GM06990 (cell line): ENCODE measurements at regions not wholly inside any gene's neighbourhood (a gene's known extent, or its start where the extent isn't known, plus 50 kb on each side); places are given as distances from the start of the nearest gene placed in this dataset.

Experiments
- DNase-seq: peaks from one replicate; pipeline ENCODE4 v3.0.0-alpha.2; 2011; ENCODE audit not compliant: insufficient read length; ENCODE audit errors: extremely low read depth
- H3K27me3 ChIP-seq: replicated peaks from 2 replicates; pipeline ENCODE4 v1.6.0; 2011; ENCODE audit warnings: low read length; ENCODE audit not compliant: control insufficient read depth, insufficient read depth
- H3K36me3 ChIP-seq: 2 replicates; pipeline ENCODE4 v1.5.1; 2011; ENCODE audit warnings: low read length; ENCODE audit not compliant: control insufficient read depth, insufficient read depth
- H3K4me3 ChIP-seq: replicated peaks from 2 replicates; pipeline ENCODE4 v1.5.1; 2011; ENCODE audit warnings: low read depth, mild to moderate bottlenecking, control low read depth, low read length
- TF ChIP-seq, protein P1 (sequence below): IDR thresholded peaks from 2 replicates; pipeline ENCODE4 v1.5.1; 2011; ENCODE audit warnings: low read length, control low read depth, mild to moderate bottlenecking, inconsistent platforms; ENCODE audit not compliant: insufficient read depth, poor library complexity, severe bottlenecking

- Histone ChIP-seq H3K36me3 (no peaks in the 10 kb centered on the region), H3K27me3 (no peaks in the 10 kb centered on the region), H3K4me3 (no peak overlapping the region)
- no peak for DNase-seq
- TF ChIP-seq, protein P1, sequence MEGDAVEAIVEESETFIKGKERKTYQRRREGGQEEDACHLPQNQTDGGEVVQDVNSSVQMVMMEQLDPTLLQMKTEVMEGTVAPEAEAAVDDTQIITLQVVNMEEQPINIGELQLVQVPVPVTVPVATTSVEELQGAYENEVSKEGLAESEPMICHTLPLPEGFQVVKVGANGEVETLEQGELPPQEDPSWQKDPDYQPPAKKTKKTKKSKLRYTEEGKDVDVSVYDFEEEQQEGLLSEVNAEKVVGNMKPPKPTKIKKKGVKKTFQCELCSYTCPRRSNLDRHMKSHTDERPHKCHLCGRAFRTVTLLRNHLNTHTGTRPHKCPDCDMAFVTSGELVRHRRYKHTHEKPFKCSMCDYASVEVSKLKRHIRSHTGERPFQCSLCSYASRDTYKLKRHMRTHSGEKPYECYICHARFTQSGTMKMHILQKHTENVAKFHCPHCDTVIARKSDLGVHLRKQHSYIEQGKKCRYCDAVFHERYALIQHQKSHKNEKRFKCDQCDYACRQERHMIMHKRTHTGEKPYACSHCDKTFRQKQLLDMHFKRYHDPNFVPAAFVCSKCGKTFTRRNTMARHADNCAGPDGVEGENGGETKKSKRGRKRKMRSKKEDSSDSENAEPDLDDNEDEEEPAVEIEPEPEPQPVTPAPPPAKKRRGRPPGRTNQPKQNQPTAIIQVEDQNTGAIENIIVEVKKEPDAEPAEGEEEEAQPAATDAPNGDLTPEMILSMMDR: no peak
Observed at GRCh38 chr9:27967210-27967609, 393.9 kb upstream of the C9orf72 start.

- no peak for DNase-seq
- TF ChIP-seq, protein P1: no peak
- H3K36me3 ChIP-seq: no peaks in the 10 kb centered on the region
Observed at GRCh38 chr9:27977931-27978330, 404.6 kb upstream of the C9orf72 start.

GRCh38 chr9:27985714-27986113 is 412.4 kb upstream of the C9orf72 start:
- TF ChIP-seq, protein P1: no peak
- no peak for DNase-seq
- H3K27me3 ChIP-seq: no peaks in the 10 kb centered on the region
- no peak overlapping the region for H3K4me3 ChIP-seq
- no peaks in the 10 kb centered on the region for H3K36me3 ChIP-seq

More at GRCh38 chr9:27977931-27978330, 404.6 kb upstream of the C9orf72 start:
- Histone ChIP-seq H3K4me3 (no peak overlapping the region), H3K27me3 (no peaks in the 10 kb centered on the region)

DNA sequence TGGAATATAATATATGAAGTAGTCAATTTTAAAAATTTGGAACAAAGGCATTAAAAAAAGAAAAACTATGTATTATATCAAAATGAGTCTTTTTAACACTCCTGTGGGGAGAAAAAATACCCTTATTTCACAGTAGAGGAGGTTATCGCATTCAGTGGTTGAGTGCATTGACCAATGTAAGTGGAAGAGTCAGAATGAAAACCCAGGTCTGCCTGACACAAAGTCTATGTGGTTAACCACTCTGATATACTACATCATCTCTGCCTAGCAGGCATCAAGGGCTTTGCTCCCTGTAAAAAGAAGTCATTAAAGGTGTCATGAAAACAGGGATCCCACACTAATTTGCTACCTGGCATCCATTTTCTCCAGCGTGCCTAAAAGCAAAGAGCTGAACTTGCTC is 417.2 kb upstream of the C9orf72 start:
- no peak overlapping the region for H3K4me3 ChIP-seq
- H3K36me3 ChIP-seq: no peaks in the 10 kb centered on the region
- TF ChIP-seq, protein P1: no peak
- no peak for DNase-seq
- H3K27me3 ChIP-seq: no peaks in the 10 kb centered on the region

DNA sequence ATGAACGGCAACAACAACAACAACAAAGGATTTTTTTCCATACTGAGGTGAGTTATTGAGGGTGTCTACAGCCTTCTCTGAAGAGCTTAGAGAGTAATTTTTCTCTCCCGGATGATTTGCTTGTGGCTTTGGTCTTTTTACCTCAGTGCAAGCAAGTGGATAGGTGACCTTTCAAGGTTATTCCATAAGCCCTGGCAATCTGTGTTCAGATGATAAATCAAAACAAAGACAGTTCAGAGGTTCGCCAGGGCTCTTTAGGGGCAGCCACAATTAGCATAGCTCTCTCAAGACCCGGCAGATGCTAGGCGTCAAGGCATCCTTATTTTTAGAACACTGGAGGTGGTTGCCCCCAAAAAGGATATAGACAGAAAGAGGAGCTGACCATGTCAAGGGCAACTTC is 417.9 kb upstream of the C9orf72 start:
- TF ChIP-seq, protein P1: no peak
- no peaks in the 10 kb centered on the region for H3K27me3 ChIP-seq
- DNase-seq: no peak
- no peaks in the 10 kb centered on the region for H3K36me3 ChIP-seq
- H3K4me3 ChIP-seq: no peak overlapping the region

GRCh38 chr9:28001096-28001495 is 427.8 kb upstream of the C9orf72 start:
- H3K36me3 ChIP-seq: no peaks in the 10 kb centered on the region
- H3K27me3 ChIP-seq: no peaks in the 10 kb centered on the region
- DNase-seq: no peak
- H3K4me3 ChIP-seq: no peak overlapping the region
- TF ChIP-seq, protein P1: no peak
